DOHH2 (cell line): ENCODE measurements at regions not wholly inside any gene's neighbourhood (a gene's known extent, or its start where the extent isn't known, plus 50 kb on each side); places are given as distances from the start of the nearest gene placed in this dataset.
A peak's percentile ranks its signal among the peaks of the same experiment; 100 is the strongest.

Source experiments
- H3F3A ChIP-seq: fragments of 200-600 bp; sonication (generic), shearing (Covaris generic); 2 replicates; pipeline ENCODE4 v1.6.0; 2016; ENCODE audit warnings: antibody characterized with exemption, mild to moderate bottlenecking; ENCODE audit not compliant: control insufficient read depth, insufficient read depth
- H3K27ac ChIP-seq: fragments of 200-600 bp; sonication (generic); 2 replicates; pipeline ENCODE4 v1.5.1; 2014; ENCODE audit warnings: low read depth, mild to moderate bottlenecking, low read length, moderate library complexity
- H3K27me3 ChIP-seq: fragments of 200-600 bp; sonication (generic); 2 replicates; pipeline ENCODE4 v1.6.1; 2014; ENCODE audit warnings: mild to moderate bottlenecking, low read length, mixed read lengths; ENCODE audit not compliant: control insufficient read depth
- H3K36me3 ChIP-seq: fragments of 200-600 bp; sonication (generic); 2 replicates; pipeline ENCODE4 v1.6.1; 2014; ENCODE audit warnings: mild to moderate bottlenecking, low read length, moderate library complexity, mixed read lengths; ENCODE audit not compliant: control insufficient read depth
- H3K4me1 ChIP-seq: fragments of 200-600 bp; sonication (generic); 2 replicates; pipeline ENCODE4 v1.6.1; 2014; ENCODE audit warnings: mild to moderate bottlenecking, low read length, mixed read lengths; ENCODE audit not compliant: control insufficient read depth
- H3K4me2 ChIP-seq: fragments of 200-600 bp; sonication (generic); 2 replicates; pipeline ENCODE4 v1.6.0; 2014; ENCODE audit warnings: mild to moderate bottlenecking, low read length, moderate library complexity
- H3K4me3 ChIP-seq: fragments of 200-600 bp; sonication (generic); 2 replicates; pipeline ENCODE4 v1.5.1; 2014; ENCODE audit warnings: mild to moderate bottlenecking, low read length, mixed read lengths
- H3K79me2 ChIP-seq: fragments of 200-600 bp; sonication (generic); 2 replicates; pipeline ENCODE4 v1.6.1; 2014; ENCODE audit warnings: mild to moderate bottlenecking, low read length, mixed read lengths; ENCODE audit not compliant: control insufficient read depth
- H3K9me2 ChIP-seq: fragments of 200-600 bp; sonication (generic); replicated peaks from 2 replicates; pipeline ENCODE4 v1.6.1; 2014; ENCODE audit warnings: mild to moderate bottlenecking, low read length, mixed read lengths; ENCODE audit not compliant: control insufficient read depth
- H3K9me3 ChIP-seq: fragments of 200-600 bp; sonication (generic); 2 replicates; pipeline ENCODE4 v1.6.1; 2014; ENCODE audit warnings: antibody characterized with exemption, low read length, mixed read lengths; ENCODE audit not compliant: control insufficient read depth, insufficient read depth
- H4K20me1 ChIP-seq: fragments of 200-600 bp; sonication (generic); 2 replicates; pipeline ENCODE4 v1.6.0; 2014; ENCODE audit warnings: low read depth, mild to moderate bottlenecking, antibody characterized with exemption, low read length, moderate library complexity; ENCODE audit not compliant: control insufficient read depth, insufficient read depth
- CTCF ChIP-seq: fragments of 200-600 bp; sonication (generic); IDR thresholded peaks from one replicate; pipeline ENCODE4 v1.5.1; 2014; ENCODE audit warnings: antibody characterized with exemption, mild to moderate bottlenecking, low read depth, low read length; ENCODE audit not compliant: poor library complexity, severe bottlenecking
- EZH2phosphoT487 ChIP-seq: fragments of 200-600 bp; sonication (generic); IDR thresholded peaks from 2 replicates; pipeline ENCODE4 v1.6.1; 2017; ENCODE audit warnings: borderline replicate concordance, mild to moderate bottlenecking, antibody characterized with exemption, low read length, moderate library complexity, mixed read lengths

DNA sequence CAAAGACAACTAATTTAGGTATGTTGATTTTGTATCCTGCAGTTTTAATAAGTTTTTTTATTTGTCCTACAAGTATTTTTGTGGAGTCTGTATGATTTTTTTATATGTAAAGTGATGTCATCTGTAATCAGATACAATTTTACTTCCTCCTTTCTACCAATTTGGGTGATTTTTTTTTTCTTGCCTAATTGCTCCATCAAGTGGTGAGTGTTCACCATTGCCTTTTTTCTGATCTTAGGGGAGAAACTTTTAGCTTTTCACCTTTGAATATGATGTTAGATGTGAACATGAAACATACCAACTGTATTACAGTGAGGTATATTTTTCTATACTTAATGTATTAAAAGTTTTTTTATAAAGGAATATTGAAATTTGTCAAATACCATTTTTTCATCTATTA, 362.3 kb downstream of the PABPC4L start:
- no peaks in the 10 kb centered on the region for H3K4me1 ChIP-seq
- TF ChIP-seq CTCF (peak; percentile 21), EZH2phosphoT487 (no peak)
- H4K20me1 ChIP-seq = no peaks in the 10 kb centered on the region
- no peaks in the 10 kb centered on the region for H3F3A ChIP-seq
- H3K9me3 ChIP-seq = peaks cover 11% of the 10 kb centered on the region; the same call in 1 of the 2 replicates
- H3K79me2 ChIP-seq = no peaks in the 10 kb centered on the region
- no peaks in the 10 kb centered on the region for H3K36me3 ChIP-seq
- no peak overlapping the region for H3K4me3 ChIP-seq
- H3K9me2 ChIP-seq = no peaks in the 10 kb centered on the region
- H3K27ac ChIP-seq = no peak overlapping the region
- no peak overlapping the region for H3K4me2 ChIP-seq
- no peaks in the 10 kb centered on the region for H3K27me3 ChIP-seq

DNA sequence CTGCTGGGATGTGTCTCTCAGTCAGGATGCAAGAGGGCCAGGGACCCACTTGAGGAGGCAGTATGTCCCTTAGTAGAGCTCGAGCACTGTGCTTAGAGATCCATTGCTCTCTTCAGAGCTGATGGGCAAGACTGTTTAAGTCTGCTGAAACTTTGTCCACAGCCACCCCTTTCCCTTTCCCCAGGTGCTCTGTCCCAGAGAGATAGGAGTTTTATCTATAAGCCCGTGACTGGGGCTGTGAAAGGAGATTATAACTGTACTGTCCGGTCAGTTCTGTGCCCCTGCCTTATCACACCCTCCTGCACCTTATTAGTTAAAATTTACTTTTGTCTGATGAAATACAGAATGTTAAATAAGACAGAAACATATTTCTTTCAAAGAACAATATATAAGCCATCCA, 378.4 kb downstream of the PABPC4L start:
- Histone ChIP-seq H3K4me2 (no peak overlapping the region), H3K9me3 (no peaks in the 10 kb centered on the region), H3K4me3 (no peak overlapping the region), H3K9me2 (no peaks in the 10 kb centered on the region), H3K4me1 (no peaks in the 10 kb centered on the region), H3K27me3 (no peaks in the 10 kb centered on the region), H3F3A (no peaks in the 10 kb centered on the region), H4K20me1 (no peaks in the 10 kb centered on the region), H3K36me3 (no peaks in the 10 kb centered on the region), H3K79me2 (no peaks in the 10 kb centered on the region), H3K27ac (no peak overlapping the region)
- no peak for TF ChIP-seq CTCF
- TF ChIP-seq EZH2phosphoT487 = no peak

DNA sequence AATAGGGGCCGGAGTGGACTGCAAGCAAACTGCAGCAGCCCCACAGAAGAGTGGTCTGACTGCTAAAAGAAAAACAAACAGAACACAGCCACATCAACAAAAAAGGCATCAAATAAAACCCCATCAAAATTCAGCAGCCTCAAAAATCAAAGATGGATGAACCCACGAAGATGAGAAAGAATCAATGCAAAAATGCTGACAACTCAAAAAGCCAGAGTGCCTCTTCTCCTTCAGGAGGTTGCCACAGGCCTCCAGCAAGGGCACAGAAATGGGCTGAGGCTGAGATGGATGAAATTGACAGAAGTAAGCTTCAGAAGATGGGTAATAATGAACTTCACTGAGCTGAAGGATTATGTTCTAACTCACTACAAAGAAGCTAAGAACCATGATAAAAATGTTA, 388.6 kb downstream of the PABPC4L start:
- no peaks in the 10 kb centered on the region for H3K36me3 ChIP-seq
- H3K79me2 ChIP-seq = no peaks in the 10 kb centered on the region
- no peaks in the 10 kb centered on the region for H3F3A ChIP-seq
- H3K9me3 ChIP-seq = peaks cover 7% of the 10 kb centered on the region; the same call in 1 of the 2 replicates
- TF ChIP-seq CTCF (no peak), EZH2phosphoT487 (no peak)
- no peaks in the 10 kb centered on the region for H3K27me3 ChIP-seq
- H3K9me2 ChIP-seq = no peaks in the 10 kb centered on the region
- H3K4me2 ChIP-seq = no peak overlapping the region
- no peak overlapping the region for H3K27ac ChIP-seq
- H3K4me1 ChIP-seq = peaks cover 14% of the 10 kb centered on the region
- no peak overlapping the region for H3K4me3 ChIP-seq
- H4K20me1 ChIP-seq = no peaks in the 10 kb centered on the region

DNA sequence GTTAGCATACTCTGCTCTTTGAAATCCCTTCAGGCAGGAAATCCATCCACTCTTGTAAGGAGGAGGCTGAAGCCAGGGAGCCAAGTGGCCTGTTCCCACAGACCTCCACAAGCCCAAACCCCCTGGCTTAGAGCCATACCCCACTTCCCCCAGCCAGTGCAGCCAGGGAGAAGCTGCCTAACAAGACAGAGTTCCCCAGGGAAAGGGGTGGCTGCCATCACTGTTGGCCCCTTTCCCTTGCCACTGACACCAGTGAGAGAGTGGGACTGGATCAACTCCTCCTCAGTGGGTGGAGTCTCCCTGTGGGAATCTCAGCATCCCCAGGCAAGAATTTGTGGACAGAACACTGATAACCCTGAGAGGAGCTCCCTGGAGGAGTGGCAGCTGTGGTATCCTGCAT, 389.4 kb downstream of the PABPC4L start:
- no peaks in the 10 kb centered on the region for H3F3A ChIP-seq
- no peaks in the 10 kb centered on the region for H3K36me3 ChIP-seq
- H3K4me3 ChIP-seq = no peak overlapping the region
- H3K4me1 ChIP-seq = peaks cover 19% of the 10 kb centered on the region
- no peaks in the 10 kb centered on the region for H4K20me1 ChIP-seq
- TF ChIP-seq CTCF (no peak), EZH2phosphoT487 (no peak)
- no peaks in the 10 kb centered on the region for H3K79me2 ChIP-seq
- no peaks in the 10 kb centered on the region for H3K27me3 ChIP-seq
- H3K27ac ChIP-seq = no peak overlapping the region
- no peak overlapping the region for H3K4me2 ChIP-seq
- no peaks in the 10 kb centered on the region for H3K9me2 ChIP-seq
- H3K9me3 ChIP-seq = peaks cover 7% of the 10 kb centered on the region; the same call in 1 of the 2 replicates
